ENCODE measurements at regions not wholly inside any gene's neighbourhood (a gene's known extent, or its start where the extent isn't known, plus 50 kb on each side); places are given as distances from the start of the nearest gene placed in this dataset.

- no peak for ATAC-seq (ENCODE audit: low read depth)
- H2AFZ ChIP-seq (ENCODE audit: insufficient read depth, low read depth, low read length, poor library complexity, severe bottlenecking), result no peak overlapping the region
- intact Hi-C loops (cut with micrococcal nuclease), result no loop called here
- H3K4me3 ChIP-seq (ENCODE audit: control extremely low read depth in 1 of 5, extremely low read depth in 1 of 5, insufficient read depth in 1 of 5, low read depth in 2 of 5, low read length in 4 of 5), result no peak overlapping the region
- WGBS (ENCODE audit: insufficient coverage), result no CpG with 5 or more reads among the region's 1 CpG
- no peaks in the 10 kb centered on the region for H3K9me3 ChIP-seq (ENCODE audit: control extremely low read depth in 1 of 3, control insufficient read depth in 2 of 3, insufficient read depth in 1 of 3, low read length in 2 of 3)
- Mint-ChIP-seq H3K4me3 (no peak overlapping the region), H3K4me1 (no peaks in the 10 kb centered on the region), H3K27me3 (no peaks in the 10 kb centered on the region), H3K9me3 (ENCODE audit: insufficient read depth) (no peaks in the 10 kb centered on the region), H3K27ac (no peak overlapping the region)
- no peaks in the 10 kb centered on the region for H3K36me3 ChIP-seq (replicated peaks in 1 of 2; ENCODE audit: control extremely low read depth in 1 of 2, control insufficient read depth in 1 of 2, extremely low read depth in 1 of 2, insufficient read depth in 2 of 2, low read length in 1 of 2)
- H3K27me3 ChIP-seq (replicated peaks in 1 of 4; ENCODE audit: control extremely low read depth in 1 of 4, control insufficient read depth in 3 of 4, insufficient read depth in 4 of 4, low read length in 3 of 4), result no peaks in the 10 kb centered on the region
- H3K27ac ChIP-seq (ENCODE audit: low read length in 2 of 2), result no peak overlapping the region
- H3K79me2 ChIP-seq (ENCODE audit: control insufficient read depth, insufficient read depth, low read length), result no peaks in the 10 kb centered on the region
- CTCF ChIA-PET, result no interaction called here
- no peak overlapping the region for H3K9ac ChIP-seq (ENCODE audit: low read length)
- POLR2A ChIA-PET, result no interaction called here
- H4K20me1 ChIP-seq (ENCODE audit: control insufficient read depth, insufficient read depth, low read length, poor library complexity, severe bottlenecking), result no peaks in the 10 kb centered on the region
- H3K4me2 ChIP-seq (replicated peaks; ENCODE audit: low read depth, low read length, poor library complexity, severe bottlenecking), result no peak overlapping the region
- TF ChIP-seq CTCF (IDR thresholded peaks at IDR 0.05) (no peak), EZH2 (IDR thresholded peaks at IDR 0.05; ENCODE audit: borderline replicate concordance, insufficient read depth, low read depth, low read length, poor library complexity, severe bottlenecking) (no peak)
- H3K4me1 ChIP-seq (ENCODE audit: control insufficient read depth in 2 of 2, insufficient read depth in 2 of 2, low read length in 2 of 2), result no peaks in the 10 kb centered on the region
- no peak for DNase-seq
Observed at GRCh38 chrX:14164828-14165227, 135.1 kb upstream of the GEMIN8 start.

GRCh38 chrX:14125462-14125861 is 95.8 kb upstream of the GEMIN8 start:
- no peaks in the 10 kb centered on the region for H3K4me1 Mint-ChIP-seq
- no peak overlapping the region for H3K4me3 Mint-ChIP-seq
- ATAC-seq (ENCODE audit: low read depth), result no peak
- H3K27me3 Mint-ChIP-seq, result peaks cover 2% of the 10 kb centered on the region
- no peak for TF ChIP-seq EZH2 (IDR thresholded peaks at IDR 0.05; ENCODE audit: borderline replicate concordance, insufficient read depth, low read depth, low read length, poor library complexity, severe bottlenecking)
- no peak for TF ChIP-seq CTCF (IDR thresholded peaks at IDR 0.05)
- Histone ChIP-seq H3K36me3 (replicated peaks in 1 of 2; ENCODE audit: control extremely low read depth in 1 of 2, control insufficient read depth in 1 of 2, extremely low read depth in 1 of 2, insufficient read depth in 2 of 2, low read length in 1 of 2) (no peaks in the 10 kb centered on the region), H3K4me3 (ENCODE audit: control extremely low read depth in 1 of 5, extremely low read depth in 1 of 5, insufficient read depth in 1 of 5, low read depth in 2 of 5, low read length in 4 of 5) (no peak overlapping the region), H3K79me2 (ENCODE audit: control insufficient read depth, insufficient read depth, low read length) (no peaks in the 10 kb centered on the region), H3K27me3 (replicated peaks in 1 of 4; ENCODE audit: control extremely low read depth in 1 of 4, control insufficient read depth in 3 of 4, insufficient read depth in 4 of 4, low read length in 3 of 4) (no peaks in the 10 kb centered on the region), H3K4me2 (replicated peaks; ENCODE audit: low read depth, low read length, poor library complexity, severe bottlenecking) (no peak overlapping the region), H4K20me1 (ENCODE audit: control insufficient read depth, insufficient read depth, low read length, poor library complexity, severe bottlenecking) (no peaks in the 10 kb centered on the region), H3K4me1 (ENCODE audit: control insufficient read depth in 2 of 2, insufficient read depth in 2 of 2, low read length in 2 of 2) (no peaks in the 10 kb centered on the region), H2AFZ (ENCODE audit: insufficient read depth, low read depth, low read length, poor library complexity, severe bottlenecking) (no peak overlapping the region), H3K27ac (ENCODE audit: low read length in 2 of 2) (no peak overlapping the region), H3K9me3 (ENCODE audit: control extremely low read depth in 1 of 3, control insufficient read depth in 2 of 3, insufficient read depth in 1 of 3, low read length in 2 of 3) (no peaks in the 10 kb centered on the region), H3K9ac (ENCODE audit: low read length) (no peak overlapping the region)
- DNase-seq, result no peak
- no peaks in the 10 kb centered on the region for H3K9me3 Mint-ChIP-seq (ENCODE audit: insufficient read depth)
- ChIA-PET CTCF (no interaction called here), POLR2A (no interaction called here)
- no peak overlapping the region for H3K27ac Mint-ChIP-seq
- intact Hi-C loops (cut with micrococcal nuclease), result no loop called here
- 84% methylated on average over 2 of the region's 4 CpGs for WGBS (ENCODE audit: insufficient coverage)

Measured in B cell (primary cell).